ENCODE measurements at regions not wholly inside any gene's neighbourhood (a gene's known extent, or its start where the extent isn't known, plus 50 kb on each side); places are given as distances from the start of the nearest gene placed in this dataset.

GRCh38 chr5:18420711-18421110 lies 786.5 kb downstream of the TAF11L14 start:
- no peak for TF ChIP-seq EZH2 (IDR thresholded peaks at IDR 0.05; ENCODE audit: borderline replicate concordance)
- no peak for TF ChIP-seq CTCF (IDR thresholded peaks at IDR 0.05; ENCODE audit: poor library complexity)
- no peak for TF ChIP-seq EZH2phosphoT487 (IDR thresholded peaks at IDR 0.05; ENCODE audit: low read depth, severe bottlenecking, unreplicated experiment)
